HS-5 (cell line): ENCODE measurements at regions not wholly inside any gene's neighbourhood (a gene's known extent, or its start where the extent isn't known, plus 50 kb on each side); places are given as distances from the start of the nearest gene placed in this dataset.

ENCODE experiments used
- DNase-seq: peaks from one replicate; pipeline ENCODE4 v3.0.0-alpha.2; 2012; ENCODE audit warnings: low read depth

DNA sequence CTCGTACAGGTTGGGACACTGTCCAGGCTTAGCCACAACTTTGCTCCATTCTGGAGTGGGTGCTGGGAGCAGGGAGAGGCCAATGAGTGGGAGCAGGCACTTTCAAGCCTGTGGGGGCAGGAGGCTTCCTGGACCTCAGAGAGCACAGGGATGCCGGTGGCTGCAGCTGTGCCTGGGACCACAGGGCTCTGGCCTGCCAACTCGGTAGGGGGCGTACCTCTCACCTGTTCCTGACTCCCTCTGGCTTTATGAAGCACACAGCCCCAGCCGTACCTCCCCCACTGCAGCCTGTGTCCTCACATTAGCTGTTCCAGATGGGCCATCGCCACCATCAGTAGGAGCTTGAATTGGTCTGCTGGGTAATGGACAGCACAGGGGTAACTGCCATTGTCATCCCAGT lies 278.7 kb upstream of the KLHL1 start:
- no peak for DNase-seq

DNA sequence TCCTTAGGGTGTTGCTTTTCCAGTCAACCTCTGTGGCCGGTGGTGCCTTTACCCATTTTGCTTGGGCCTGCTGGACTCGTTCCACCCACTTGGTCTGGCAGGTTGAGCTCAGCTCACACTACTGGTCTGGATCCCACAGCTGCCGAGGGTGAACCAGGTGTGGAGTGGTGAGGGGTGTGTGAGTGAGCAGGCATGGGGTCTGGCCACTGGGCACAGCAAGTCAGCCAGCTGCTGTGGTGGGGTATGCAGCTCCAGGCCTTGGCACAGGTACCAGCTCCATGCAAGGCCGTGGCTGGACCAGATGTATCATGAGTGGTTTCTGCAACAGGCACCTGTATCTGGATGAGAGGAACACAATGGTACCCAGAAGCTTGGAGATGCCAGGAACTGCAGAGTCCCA lies 277.6 kb upstream of the KLHL1 start:
- DNase-seq = no peak

DNA sequence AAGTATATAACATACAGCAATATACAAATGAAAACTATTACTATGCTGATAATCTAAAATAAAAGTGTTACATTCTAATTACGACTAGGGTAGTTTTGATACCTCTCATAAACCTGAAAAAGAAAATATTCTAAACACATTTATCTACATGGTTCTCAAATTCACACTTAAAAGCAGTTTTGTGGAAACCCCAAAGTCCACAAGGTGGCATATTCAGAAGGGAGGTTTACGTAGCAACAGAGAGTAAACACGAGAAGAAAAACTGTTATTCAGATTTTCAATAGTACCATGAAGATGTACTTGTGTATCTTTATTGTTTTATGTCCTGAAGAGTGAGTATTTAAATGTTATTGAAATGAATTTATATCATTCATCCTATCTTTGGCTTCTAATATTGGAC lies 275.9 kb upstream of the KLHL1 start:
- DNase-seq = no peak

DNA sequence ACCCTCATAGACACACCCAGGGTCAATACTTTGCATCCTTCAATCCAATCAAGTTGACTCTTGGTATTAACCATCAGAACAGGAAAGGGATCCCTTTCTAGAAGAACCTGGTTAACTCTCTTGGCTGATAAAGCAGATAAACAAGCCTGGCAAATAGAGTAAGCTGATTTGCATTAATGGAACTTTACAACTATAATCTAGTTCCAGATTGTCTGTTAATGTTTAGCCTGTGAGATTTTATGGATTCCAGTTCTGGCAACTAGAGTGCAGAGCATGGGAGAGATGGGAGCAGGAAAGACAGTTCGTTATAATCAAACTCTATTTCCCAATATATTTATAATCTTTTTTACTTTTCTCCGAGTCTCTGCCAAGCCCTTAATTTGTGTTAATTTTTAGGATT lies 272.6 kb upstream of the KLHL1 start:
- DNase-seq = no peak

DNA sequence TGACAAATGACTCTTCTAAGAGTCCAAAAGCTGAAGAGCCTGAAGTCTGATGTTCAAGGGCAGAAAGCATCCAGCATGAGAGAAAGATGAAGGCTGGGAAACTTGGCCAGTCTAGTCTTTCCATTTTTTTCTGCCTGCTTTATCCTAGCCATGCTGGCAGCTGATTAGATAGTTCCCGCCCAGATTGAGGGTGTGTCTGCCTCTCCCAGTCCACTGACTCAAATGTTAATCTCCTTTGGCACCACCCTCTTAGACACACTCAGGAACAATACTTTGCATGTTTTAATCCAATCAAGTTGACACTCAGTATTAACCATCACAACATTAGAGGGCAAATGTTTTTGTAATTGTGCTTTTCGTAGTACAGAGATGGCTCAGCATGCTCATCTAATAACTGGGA lies 267.5 kb upstream of the KLHL1 start:
- no peak for DNase-seq

DNA sequence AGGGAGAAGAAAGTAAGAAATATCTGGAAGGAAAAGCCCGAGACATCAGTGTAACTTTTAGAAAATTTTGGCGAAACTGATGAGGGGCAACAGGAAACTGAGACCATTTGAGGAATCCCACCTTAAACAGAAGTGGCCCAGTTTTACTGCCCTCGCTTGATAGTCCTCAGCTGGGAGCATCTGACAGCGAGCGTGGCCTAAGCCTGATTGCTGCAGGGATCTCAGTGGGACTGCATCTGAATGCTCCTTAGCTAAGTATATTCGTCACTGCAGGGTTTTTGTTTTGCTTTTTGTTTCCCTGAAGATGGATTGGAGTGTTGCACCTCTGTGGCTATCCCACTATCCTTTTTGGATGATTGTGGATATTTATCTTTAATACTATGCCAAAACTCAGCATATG lies 262.7 kb upstream of the KLHL1 start:
- DNase-seq = no peak

DNA sequence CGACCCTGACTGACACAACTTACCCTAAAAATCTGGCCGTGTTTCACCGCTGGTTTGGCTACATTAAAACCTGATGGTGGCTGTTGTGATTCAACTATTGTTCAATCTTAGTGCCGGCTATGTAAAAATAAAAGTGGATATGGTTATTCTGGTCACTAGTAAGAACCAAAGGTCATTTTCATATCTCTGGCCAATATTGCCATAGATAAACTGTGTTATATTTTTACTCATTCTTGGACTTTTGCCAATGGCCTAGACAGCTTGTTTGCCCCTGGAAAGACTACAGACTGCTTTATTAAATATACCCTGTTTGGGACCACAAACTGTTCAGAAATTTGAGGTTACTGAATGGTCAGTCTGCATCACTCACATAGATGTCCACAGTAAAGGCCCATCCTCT lies 258.5 kb upstream of the KLHL1 start:
- DNase-seq = no peak

DNA sequence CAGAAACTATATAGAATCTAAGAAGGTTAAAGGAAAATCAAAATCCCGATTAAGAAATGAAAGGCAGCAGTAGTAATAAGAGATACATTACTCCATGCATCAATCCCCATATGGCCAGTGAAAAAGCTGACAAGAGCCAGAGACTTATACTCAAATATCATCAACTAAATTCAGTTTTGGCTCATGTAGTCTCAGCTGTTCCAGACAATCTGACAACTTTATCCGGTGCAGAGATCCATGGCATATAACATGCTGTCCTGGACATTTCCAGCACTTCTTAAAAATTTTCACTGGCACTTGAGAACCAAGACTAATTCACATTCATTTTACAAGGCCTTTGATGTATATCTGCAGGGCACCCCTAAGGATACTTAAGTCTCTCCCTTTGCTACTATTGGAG lies 255.7 kb upstream of the KLHL1 start:
- no peak for DNase-seq

DNA sequence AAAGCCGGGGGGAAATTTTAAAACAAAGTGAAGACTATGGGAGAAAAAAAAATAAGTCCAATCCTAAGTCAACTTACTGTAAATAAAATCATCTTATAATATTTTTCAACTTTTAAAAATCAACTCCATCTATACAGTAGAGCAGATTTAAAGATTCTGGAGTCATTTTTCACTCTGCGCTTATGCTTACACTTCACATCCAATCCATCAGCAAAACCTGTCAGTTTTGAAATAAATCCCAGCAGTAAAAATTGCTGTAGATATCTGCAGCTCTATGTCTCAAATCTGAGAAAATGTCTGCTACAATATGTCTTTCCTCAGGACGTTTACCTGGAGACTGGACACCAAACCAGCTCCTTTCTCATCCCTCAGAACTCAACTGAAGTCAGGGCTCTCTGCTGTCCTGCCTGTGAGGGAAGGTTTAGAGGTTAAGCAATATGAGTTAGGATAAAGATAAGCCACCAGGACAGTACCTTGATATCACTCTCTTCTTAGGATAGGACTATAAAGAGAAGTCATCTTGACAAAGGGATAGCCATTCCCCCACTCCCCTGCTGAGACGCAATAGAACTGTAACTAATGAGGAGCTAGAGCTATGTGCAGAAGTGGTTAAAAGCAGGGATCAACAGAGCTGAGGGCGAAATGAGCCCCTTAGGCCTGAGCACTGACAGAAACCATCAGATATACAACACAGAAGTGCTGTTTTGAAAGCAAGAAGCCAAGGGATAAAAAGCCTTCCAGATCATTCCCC lies 254.7 kb upstream of the KLHL1 start:
- DNase-seq = no peak

DNA sequence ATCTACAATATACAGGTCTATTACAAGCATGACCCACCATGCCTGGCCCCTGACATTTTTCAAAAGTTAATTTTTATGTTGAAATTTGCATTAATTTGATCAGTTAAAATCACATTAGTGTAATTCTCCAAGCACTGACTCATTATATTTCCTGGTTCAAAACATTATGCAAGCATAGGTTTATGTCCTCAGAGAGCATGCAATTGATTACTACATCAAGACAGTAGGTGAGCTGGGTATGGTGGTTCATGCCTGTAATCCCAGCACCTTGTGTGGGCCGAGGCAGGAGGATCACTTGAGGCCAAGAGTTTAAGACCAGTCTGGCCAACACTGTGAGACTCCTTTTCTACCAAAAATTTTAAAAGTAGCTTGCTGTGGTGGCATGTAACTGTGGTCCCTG lies 248.8 kb upstream of the KLHL1 start:
- no peak for DNase-seq

DNA sequence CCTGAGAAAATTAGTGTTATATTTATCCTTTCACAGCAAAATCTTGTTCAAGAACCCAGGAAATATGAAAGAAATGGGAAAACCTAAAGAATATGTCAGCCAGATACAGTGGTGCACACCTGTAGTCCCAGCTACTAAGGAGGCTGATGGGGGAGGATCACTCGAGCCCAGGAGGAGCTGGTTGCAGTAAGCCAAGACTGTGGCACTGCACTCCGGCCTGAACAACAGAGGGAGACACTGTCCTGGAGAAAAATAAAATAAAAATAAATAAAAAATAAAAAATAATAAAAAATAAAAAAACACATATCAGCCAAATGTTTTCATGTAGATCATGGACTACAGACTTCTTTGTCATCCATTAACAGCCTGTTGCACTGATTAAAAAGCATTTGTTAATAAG lies 244.8 kb upstream of the KLHL1 start:
- no peak for DNase-seq

DNA sequence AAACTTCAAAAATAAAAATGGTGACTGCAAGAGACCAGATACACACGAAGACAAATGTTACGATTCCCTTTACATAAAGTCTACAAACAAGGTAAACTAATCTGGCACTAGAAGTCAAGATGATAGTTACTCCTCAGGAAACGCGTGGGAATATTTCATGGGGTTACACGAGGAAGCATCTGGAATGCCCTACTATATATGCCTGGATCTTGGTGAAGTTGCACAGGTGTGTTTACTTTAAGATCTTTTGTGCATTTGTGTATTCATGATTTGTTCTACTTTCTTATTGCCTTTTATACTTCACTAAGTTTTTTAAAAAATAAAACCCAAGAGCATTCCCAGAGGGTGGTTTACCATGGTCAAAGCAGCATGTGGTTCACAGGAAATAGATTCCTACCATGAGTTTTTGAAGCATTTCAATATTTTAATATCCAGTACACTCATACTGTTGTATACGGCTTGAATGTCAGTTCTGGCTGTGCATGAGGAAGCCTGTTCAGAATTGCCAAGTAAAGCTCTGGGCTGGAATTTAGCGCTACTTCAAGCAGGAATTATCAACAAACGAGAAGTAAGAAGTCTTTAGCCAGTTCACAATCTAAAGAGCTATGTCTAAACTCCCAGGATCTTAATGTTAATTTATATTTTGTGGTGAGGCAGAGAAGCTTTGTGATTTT lies 239.8 kb upstream of the KLHL1 start:
- DNase-seq = no peak

DNA sequence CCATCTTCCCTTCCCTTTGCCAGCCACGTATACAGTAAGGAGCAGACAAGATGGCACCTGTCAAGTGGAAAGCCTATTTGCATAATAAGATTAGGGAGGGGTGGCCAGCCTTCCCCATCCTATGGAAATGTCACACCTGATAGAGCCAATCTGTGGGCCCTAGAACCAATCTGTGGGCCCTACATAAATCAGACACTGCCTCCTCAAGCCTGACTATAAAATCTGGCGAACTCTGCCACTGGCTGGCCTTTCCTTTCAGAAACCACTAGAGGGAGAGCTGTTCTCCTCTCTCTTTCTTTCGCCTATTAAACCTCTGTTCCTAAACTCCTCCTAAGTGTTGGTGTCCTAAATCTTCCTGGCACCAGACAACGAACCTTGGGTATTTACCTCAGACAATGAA lies 231.5 kb upstream of the KLHL1 start:
- DNase-seq = no peak

DNA sequence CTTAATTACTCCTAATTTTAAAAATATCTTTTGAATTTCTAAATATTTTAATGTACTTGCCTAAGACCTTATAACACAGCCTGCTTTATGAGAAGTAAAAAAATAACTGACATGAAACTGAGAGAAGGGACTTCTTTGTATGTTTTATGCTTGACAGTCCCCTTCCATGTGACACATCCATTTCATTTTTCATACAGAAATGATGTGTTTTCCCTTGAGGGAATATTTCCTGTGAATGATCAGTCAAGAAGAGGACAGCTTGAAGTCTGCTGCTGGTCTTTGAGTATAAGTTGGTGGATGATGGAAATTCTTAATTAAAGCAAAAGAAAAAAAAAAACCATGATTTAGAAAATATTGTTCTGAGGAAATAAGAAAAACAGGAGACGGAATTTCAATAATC lies 230.4 kb upstream of the KLHL1 start:
- no peak for DNase-seq

DNA sequence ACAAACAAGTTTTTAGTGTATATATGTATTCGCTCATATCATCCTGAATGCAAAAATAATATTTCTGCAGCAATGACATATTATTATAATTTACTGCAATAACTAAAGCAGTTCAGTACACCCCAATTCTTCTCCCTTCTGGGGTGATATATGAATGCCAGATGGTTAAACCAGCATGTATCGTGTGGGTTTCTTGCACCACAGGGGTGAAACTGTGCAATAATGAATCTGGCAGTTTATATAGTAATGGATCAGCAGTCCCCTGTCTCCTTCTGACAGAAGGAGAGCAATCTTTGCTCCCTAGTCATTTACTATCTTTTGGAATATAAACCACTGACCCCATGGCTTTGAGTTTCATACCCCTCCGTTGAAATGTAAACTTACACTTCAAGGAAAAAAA lies 228.6 kb upstream of the KLHL1 start:
- no peak for DNase-seq

DNA sequence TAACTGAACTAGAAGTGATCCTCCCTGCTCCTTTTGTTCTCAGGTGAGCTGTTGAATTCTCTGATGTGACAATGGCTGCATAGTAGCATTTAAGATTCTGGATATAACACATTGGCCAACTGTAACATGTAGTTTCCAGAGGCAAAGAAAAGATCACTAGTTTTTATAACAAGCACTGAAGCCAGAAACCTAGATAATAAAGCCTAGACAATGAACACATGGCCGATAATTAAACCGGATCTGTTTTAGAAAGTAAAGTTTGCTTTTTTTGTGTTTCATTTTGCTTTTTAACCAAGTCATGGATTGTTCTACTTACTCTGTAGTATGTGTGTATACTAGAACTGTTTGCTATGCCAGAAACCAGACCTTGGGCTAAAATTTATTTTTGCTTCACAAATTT lies 225.5 kb upstream of the KLHL1 start:
- DNase-seq = no peak

DNA sequence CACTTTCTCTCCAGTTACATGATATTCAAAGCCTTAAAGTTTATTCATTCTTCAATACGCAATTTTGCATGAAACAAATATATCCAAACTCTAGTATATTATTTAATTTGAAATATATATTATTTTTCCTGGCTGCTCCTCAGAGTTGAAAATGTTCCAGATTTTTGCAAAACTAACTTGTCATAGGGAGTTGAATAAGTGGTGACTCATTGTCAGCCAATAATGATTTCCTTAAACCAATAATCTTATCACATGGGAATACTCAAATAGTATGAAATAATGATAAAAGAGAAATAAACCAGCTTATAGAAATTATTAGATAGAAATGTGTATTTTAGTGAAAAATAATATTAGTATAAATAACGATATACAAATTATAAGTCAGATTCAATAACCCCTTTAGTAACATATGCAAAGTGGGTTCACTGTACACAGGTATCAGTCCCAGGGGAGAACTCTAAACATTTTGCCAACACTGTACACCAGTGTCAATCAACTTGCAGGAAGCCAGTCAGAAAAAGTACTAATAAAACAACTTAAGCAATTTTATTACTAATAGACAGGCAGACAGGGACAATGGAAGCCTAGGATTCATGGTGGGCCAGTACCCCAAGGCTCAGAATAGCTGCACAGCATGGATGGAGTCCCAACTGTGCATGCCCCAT lies 222.6 kb upstream of the KLHL1 start:
- DNase-seq = no peak

DNA sequence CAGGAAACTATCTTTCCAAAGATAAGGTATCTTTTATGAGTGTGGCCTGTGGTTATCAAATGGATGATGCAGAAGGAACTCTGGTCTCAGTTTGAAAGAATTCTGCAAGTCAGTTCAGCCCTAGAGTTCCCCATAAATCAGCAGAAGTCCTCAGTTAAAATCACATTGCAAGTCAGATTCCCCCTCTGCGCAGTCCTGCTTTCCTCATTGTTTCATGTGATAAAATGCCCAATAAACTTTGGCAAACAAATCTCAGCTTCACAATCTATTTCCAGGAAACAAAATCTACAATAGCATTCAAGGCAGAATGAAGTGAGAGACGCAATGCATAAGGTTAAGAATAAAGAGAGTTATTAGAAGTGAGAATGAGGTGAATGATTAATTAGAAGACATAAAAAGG lies 216.3 kb upstream of the KLHL1 start:
- no peak for DNase-seq

DNA sequence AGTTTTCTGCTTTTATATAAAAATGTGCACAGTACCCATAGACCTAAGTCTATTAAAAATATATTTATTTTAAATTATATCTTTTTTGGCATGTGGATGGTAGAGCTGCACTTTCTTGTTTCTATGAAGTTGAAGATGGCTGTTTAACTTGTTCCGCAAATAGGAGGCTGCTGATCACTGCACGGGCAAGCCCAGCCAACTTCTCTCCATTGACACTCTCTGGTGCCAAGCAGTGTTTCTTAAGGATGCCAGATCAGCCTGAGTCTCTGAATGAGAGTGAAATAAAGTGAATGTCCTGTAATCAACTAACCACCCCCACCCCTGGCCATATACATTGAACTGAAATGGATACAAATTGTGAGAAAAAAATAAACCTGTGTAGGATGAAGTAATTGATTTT lies 202.9 kb upstream of the KLHL1 start:
- no peak for DNase-seq

DNA sequence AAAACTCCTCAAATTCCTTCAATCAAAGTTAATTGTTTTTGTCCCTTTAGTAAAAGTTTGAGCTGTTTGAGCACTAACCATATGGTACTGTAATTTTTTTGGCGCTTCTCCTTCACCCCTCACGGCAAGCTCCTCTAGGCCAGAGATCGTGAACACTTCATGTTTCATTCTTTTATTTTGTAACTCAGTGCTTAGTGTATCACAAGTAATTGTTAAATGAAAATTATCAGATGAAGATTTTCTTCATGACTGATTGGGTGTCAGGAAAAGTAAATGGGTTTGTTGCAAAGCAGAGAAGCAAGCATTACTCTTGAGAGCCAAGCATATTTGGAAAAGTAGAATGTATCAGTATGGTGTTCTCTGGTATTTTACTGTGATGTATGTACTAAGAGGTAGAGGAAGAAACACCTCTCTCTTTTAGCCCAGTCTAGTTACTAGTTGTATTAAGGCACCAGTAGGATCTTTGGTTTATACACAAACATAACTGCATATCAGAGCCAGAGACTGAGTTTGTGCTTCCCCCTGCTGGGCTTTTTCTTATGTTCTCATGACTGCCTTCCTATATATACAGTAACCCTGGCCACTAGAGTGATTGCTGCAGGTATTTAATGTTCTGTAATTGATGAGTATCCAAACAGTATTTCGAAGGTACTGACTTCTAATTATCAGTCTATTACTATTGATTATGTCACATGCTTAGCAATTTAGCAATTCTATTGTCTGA lies 202.3 kb upstream of the KLHL1 start:
- DNase-seq = peak; percentile 6

DNA sequence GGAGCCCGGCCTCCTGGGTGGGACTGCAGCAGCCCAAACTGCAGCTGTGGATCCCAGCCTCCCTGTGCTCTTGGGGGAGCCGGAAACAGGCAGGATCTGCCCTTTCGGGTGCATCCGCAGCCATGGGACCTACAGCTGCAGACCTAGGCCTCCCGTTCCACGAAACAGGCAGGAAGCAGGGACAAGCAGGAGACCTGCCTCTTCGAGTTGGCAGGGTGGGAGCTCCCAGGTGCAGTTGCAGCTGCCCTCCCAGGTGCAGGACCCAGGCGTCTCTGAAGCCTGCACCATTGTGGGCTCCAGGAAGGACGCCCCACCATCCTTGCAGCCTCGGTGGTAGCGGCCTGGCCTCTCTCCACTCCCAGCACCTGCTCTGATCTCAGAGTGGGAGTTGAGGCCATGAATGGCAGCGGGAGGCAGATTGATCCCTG lies 189.0 kb upstream of the KLHL1 start:
- no peak for DNase-seq

DNA sequence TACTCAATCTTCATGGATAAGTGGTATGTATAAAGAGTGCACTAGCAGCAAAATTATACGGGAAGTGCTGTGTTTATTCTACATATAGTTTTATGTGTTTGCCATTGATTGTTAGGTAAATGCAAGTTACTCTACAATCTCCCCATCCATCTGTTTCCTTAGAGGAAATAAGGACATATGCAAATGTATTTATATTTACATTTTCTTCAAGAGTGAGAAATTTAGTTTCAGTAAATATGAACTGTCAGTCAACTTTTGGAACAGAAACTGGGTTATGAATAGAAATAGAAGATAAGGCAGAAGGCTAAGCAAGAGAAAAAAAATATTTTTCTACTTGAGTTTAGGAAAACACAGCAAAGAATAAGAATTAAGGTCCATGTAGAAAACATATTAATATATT lies 176.1 kb upstream of the KLHL1 start:
- no peak for DNase-seq

DNA sequence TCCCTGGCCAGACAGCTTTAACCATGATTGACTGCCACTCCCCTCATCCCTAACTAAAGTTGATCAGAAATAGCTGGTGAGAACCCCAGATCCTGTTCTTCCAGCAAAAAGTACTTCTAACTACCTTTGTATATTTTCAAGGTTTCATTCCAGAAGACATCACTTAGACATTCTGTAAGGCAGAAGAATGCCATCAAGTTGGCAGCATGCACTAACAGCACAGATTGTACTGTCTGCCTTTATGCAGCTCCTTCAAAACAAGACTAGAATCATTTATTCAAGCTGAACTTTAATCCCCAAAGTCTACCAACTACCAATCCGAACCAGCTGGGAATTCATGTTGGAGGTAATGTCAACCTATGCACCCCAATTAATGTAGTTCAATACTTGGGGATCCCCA lies 167.6 kb upstream of the KLHL1 start:
- no peak for DNase-seq
